Mammary epithelial cell (primary cell): ENCODE measurements at regions not wholly inside any gene's neighbourhood (a gene's known extent, or its start where the extent isn't known, plus 50 kb on each side); places are given as distances from the start of the nearest gene placed in this dataset.

Experiments
- EZH2 ChIP-seq: IDR thresholded peaks from 2 replicates; pipeline ENCODE4 v1.6.1; 2012; ENCODE audit warnings: low read length, inconsistent platforms, borderline replicate concordance
- TF ChIP-seq, protein P1 (sequence below), 2 donors: IDR thresholded peaks in 1 of 2; conservative IDR thresholded peaks in 1 of 2; 2 replicates each; pipeline ENCODE4 v1.5.1; 2011 to 2012; ENCODE audit warnings: inconsistent platforms in 2 of 2, low read length in 2 of 2, mild to moderate bottlenecking in 2 of 2, control low read depth in 1 of 2, low read depth in 1 of 2; ENCODE audit not compliant: insufficient read depth in 1 of 2; ENCODE audit errors: extremely low read depth in 1 of 2

DNA sequence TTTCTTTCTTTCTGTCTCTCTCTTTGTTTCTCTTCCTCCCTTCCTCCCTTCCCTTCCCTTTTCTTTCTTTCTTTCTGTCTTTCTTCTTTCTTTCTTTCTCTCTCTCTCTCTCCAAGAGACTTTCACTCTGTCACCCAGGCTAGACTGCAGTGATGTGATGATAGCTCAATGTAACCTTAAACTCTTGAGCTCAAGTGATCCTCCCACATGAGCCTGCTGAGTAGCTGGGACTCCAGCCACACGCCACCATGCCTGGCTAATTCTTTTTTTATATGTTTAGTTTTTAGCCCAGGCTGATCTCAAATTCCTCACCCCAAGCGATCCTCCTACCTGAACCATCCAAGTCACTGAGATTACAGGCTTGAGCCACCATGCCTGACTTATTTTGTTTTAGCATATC lies 64.3 kb upstream of the EMCN start:
- TF ChIP-seq, protein P1, sequence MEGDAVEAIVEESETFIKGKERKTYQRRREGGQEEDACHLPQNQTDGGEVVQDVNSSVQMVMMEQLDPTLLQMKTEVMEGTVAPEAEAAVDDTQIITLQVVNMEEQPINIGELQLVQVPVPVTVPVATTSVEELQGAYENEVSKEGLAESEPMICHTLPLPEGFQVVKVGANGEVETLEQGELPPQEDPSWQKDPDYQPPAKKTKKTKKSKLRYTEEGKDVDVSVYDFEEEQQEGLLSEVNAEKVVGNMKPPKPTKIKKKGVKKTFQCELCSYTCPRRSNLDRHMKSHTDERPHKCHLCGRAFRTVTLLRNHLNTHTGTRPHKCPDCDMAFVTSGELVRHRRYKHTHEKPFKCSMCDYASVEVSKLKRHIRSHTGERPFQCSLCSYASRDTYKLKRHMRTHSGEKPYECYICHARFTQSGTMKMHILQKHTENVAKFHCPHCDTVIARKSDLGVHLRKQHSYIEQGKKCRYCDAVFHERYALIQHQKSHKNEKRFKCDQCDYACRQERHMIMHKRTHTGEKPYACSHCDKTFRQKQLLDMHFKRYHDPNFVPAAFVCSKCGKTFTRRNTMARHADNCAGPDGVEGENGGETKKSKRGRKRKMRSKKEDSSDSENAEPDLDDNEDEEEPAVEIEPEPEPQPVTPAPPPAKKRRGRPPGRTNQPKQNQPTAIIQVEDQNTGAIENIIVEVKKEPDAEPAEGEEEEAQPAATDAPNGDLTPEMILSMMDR (conservative IDR thresholded peaks at IDR 0.05 in 1 of 2, IDR thresholded peaks at IDR 0.05 in 1 of 2; ENCODE audit: extremely low read depth in 1 of 2, insufficient read depth in 1 of 2, low read depth in 1 of 2, low read length in 2 of 2): no peak
- TF ChIP-seq EZH2: no peak
